Brain microvascular endothelial cell (primary cell): ENCODE measurements at regions not wholly inside any gene's neighbourhood (a gene's known extent, or its start where the extent isn't known, plus 50 kb on each side); places are given as distances from the start of the nearest gene placed in this dataset.

Experiments used
- DNase-seq: peaks from one replicate; pipeline ENCODE4 v3.0.0-alpha.2; 2020
- H3K27ac ChIP-seq: fragments of 250-450 bp; sonication (Bioruptor Pico); 2 replicates; pipeline ENCODE4 v1.5.1; 2020; ENCODE audit warnings: mild to moderate bottlenecking, moderate library complexity
- H3K27me3 ChIP-seq: fragments of 250-450 bp; sonication (Bioruptor Pico); replicated peaks from 2 replicates; pipeline ENCODE4 v1.5.1; 2020; ENCODE audit warnings: mild to moderate bottlenecking
- H3K36me3 ChIP-seq: fragments of 250-450 bp; sonication (Bioruptor Pico); replicated peaks from 2 replicates; pipeline ENCODE4 v1.5.1; 2020; ENCODE audit warnings: mild to moderate bottlenecking
- H3K4me3 ChIP-seq: 2 replicates; pipeline ENCODE4 v1.5.1; 2011; ENCODE audit warnings: low read depth, mild to moderate bottlenecking, control low read depth, low read length, moderate library complexity
- in situ Hi-C: cut with HindIII; loops from 2 replicates; pipeline ENCODE4 v1.10.0; 2017; ENCODE audit warnings: low sequenced_read_pairs, low pct_ligation_motif_present
- TF ChIP-seq, protein P1 (sequence below): IDR thresholded peaks from 2 replicates; pipeline ENCODE4 v1.5.1; 2011; ENCODE audit warnings: low read depth, mild to moderate bottlenecking, moderate library complexity, low read length, control low read depth, inconsistent platforms; ENCODE audit errors: missing control alignments

DNA sequence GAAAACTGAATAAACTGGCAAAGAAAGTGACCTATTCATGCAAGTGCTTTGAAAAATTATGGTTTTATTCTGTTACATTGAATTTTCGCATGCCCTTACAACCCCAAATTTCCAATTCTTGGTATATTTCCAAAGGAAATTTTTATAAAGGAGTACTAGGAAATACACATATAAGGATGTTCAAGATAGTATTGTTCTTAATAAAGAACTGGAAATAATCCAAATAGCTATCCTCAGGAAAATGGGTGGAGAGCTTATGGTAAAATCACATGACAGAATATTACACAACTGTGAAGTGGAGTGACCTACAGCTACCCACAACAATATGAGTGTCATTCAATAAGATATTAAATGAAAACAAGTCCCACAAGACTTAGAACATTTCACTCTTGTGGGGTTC, 138.9 kb upstream of the BMPER start:
- TF ChIP-seq, protein P1, sequence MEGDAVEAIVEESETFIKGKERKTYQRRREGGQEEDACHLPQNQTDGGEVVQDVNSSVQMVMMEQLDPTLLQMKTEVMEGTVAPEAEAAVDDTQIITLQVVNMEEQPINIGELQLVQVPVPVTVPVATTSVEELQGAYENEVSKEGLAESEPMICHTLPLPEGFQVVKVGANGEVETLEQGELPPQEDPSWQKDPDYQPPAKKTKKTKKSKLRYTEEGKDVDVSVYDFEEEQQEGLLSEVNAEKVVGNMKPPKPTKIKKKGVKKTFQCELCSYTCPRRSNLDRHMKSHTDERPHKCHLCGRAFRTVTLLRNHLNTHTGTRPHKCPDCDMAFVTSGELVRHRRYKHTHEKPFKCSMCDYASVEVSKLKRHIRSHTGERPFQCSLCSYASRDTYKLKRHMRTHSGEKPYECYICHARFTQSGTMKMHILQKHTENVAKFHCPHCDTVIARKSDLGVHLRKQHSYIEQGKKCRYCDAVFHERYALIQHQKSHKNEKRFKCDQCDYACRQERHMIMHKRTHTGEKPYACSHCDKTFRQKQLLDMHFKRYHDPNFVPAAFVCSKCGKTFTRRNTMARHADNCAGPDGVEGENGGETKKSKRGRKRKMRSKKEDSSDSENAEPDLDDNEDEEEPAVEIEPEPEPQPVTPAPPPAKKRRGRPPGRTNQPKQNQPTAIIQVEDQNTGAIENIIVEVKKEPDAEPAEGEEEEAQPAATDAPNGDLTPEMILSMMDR = no peak
- Histone ChIP-seq H3K36me3 (no peaks in the 10 kb centered on the region), H3K27ac (no peak overlapping the region), H3K4me3 (no peak overlapping the region), H3K27me3 (no peaks in the 10 kb centered on the region)
- in situ Hi-C loops = no loop called here
- no peak for DNase-seq

DNA sequence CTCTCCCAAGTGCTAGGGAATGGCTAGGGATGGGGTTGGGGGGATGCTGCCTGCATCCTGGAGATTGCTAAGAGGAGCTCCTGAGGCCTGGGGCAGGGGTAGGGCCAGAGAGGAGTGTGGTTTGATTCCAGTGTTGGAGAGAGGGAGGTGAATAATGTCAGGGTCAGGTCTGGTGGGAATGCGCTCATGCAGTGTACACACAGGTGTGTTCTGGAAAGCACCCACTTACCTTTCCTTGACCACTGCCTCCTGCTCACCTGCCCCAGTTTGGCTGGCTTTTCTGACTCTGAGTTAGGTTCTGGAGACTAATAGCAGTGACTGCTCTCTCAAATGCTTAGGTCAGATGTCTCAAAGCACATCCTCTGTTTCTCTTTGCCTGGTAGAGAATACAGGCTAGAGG, 135.4 kb upstream of the BMPER start:
- in situ Hi-C loops = no loop called here
- no peaks in the 10 kb centered on the region for H3K36me3 ChIP-seq
- H3K27me3 ChIP-seq = no peaks in the 10 kb centered on the region
- DNase-seq = no peak
- H3K4me3 ChIP-seq = no peak overlapping the region
- TF ChIP-seq, protein P1 = no peak
- H3K27ac ChIP-seq = no peak overlapping the region

DNA sequence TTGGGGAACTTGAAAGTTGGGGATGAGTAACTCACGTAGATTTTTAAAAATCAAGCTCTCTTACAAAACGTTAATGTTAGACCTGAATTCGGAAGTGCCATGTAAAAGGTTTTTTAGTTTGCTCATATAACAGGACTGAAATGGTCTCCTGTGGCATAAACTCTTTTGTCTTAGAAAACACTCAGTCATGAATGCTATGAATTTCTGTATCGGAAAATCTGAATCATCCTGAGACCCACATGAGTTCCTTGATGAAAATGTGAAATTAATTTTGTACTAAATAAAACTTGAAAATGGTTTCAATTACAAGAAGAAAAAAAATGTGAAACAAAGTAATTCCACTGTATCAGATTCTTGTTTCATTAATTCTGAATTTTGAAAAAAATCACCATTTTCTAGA, 134.8 kb upstream of the BMPER start:
- TF ChIP-seq, protein P1 = no peak
- H3K4me3 ChIP-seq = no peak overlapping the region
- no peak for DNase-seq
- H3K36me3 ChIP-seq = no peaks in the 10 kb centered on the region
- no peak overlapping the region for H3K27ac ChIP-seq
- no peaks in the 10 kb centered on the region for H3K27me3 ChIP-seq
- in situ Hi-C loops = no loop called here

DNA sequence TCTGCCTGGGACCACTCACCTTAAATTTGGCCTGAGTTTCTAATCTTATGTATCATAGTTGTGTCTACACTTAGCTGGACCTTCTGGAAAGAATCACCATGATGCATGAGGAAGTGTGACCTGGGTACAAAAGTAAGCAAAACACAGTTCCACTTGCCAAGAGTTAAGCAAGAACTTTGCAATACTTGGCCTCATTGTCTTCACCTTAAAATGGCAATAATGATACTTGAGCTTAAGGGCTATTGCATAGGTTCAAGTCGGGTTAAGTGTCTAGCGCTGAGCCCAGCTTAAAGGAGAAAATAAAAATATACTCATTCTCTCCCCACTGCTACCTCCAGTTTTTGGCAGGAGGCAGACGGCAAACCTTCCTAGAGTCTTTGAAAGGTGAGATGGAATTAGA, 133.9 kb upstream of the BMPER start:
- Histone ChIP-seq H3K4me3 (no peak overlapping the region), H3K36me3 (no peaks in the 10 kb centered on the region), H3K27ac (no peak overlapping the region), H3K27me3 (no peaks in the 10 kb centered on the region)
- DNase-seq = no peak
- in situ Hi-C loops = no loop called here
- TF ChIP-seq, protein P1 = no peak

DNA sequence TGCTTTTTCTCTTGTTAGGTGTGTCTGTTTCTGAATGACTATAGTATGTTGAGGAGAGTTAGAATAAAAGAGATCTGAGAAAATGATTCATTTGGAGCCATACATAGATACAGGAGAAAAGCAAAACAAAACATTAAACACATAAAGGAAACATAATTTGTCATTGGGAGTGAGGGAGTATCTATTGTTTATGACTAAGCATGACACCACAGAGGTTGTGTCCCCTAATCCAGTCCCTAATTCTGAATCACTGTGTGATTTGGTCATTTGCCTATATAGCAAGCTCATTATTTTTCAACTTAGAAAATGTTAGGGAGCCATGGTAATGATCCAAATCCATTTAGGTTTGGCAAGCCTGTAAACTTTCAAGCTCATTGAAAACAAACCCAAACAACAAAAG, 132.3 kb upstream of the BMPER start:
- in situ Hi-C loops = no loop called here
- no peaks in the 10 kb centered on the region for H3K36me3 ChIP-seq
- no peaks in the 10 kb centered on the region for H3K27me3 ChIP-seq
- H3K4me3 ChIP-seq = no peak overlapping the region
- TF ChIP-seq, protein P1 = no peak
- H3K27ac ChIP-seq = peak overlapping the region; percentile 67
- peak; percentile 50 for DNase-seq

DNA sequence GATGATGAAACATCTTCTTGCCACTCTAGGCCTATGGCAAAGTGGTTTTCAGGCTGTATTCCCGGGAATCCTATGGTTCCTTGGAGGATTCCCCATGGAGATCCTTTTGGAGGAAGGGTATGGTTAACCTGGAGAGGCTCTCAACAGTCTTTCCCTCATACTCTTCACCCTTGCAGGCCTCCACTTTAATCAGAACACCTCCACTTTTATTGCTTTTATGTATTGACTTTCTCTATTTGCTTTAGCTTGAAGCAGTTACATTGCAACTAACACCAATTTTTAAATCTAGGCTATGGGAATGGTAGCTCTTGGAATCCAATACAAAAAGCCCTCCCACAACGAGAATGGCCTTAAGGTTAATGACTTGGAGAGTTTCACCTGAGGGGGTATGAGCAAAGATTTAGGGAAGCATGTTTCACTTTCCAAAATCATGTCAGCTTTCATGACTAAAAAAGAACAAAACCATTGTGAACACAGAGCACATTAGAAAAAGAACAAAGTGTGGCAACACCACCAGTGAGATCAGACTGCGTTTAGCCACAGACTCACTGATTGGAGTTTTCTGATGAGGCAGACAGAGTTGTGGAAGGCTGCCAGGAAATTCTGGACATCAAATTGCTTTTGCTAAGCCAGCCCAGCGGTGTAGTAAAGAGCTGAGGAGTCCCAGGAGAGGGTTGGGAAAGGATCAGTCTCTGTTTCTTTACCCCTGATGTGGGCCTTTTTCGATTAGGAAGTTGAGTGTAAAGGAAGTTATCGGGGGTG, 130.4 kb upstream of the BMPER start:
- H3K27me3 ChIP-seq = no peaks in the 10 kb centered on the region
- in situ Hi-C loops = no loop called here
- H3K27ac ChIP-seq = peak overlapping the region; percentile 4
- no peak overlapping the region for H3K4me3 ChIP-seq
- DNase-seq = peak; percentile 93
- TF ChIP-seq, protein P1 = no peak
- no peaks in the 10 kb centered on the region for H3K36me3 ChIP-seq
